ENCODE measurements at regions not wholly inside any gene's neighbourhood (a gene's known extent, or its start where the extent isn't known, plus 50 kb on each side); places are given as distances from the start of the nearest gene placed in this dataset.

GRCh38 chr18:73688851-73689711 lies 458.6 kb downstream of the FBXO15 start:
- TF ChIP-seq CTCF (conservative IDR thresholded peaks at IDR 0.05) (no peak), ZFX (IDR thresholded peaks at IDR 0.05) (no peak)

Measured in C4-2B (cell line).